HEK293T (cell line): ENCODE measurements at regions not wholly inside any gene's neighbourhood (a gene's known extent, or its start where the extent isn't known, plus 50 kb on each side); places are given as distances from the start of the nearest gene placed in this dataset.

Source experiments
- ARNT ChIP-seq: fragments of 450-650 bp; IDR thresholded peaks from 2 replicates; pipeline ENCODE4 v1.6.1; 2017; ENCODE audit warnings: mild to moderate bottlenecking
- BHLHE40 ChIP-seq: fragments of 450-650 bp; IDR thresholded peaks from 2 replicates; pipeline ENCODE4 v1.6.1; 2016; ENCODE audit warnings: mild to moderate bottlenecking, moderate library complexity, borderline replicate concordance
- CTBP1 ChIP-seq: fragments of 450-650 bp; IDR thresholded peaks from 2 replicates; pipeline ENCODE4 v1.6.1; 2016; ENCODE audit warnings: borderline replicate concordance
- FOXA1 ChIP-seq: fragments of 450-650 bp; IDR thresholded peaks from 2 replicates; pipeline ENCODE4 v1.6.1; 2016; ENCODE audit warnings: mild to moderate bottlenecking
- L3MBTL2 ChIP-seq: fragments of 450-650 bp; conservative IDR thresholded peaks from 2 replicates; pipeline ENCODE4 v1.6.1; 2016; ENCODE audit warnings: mild to moderate bottlenecking

DNA sequence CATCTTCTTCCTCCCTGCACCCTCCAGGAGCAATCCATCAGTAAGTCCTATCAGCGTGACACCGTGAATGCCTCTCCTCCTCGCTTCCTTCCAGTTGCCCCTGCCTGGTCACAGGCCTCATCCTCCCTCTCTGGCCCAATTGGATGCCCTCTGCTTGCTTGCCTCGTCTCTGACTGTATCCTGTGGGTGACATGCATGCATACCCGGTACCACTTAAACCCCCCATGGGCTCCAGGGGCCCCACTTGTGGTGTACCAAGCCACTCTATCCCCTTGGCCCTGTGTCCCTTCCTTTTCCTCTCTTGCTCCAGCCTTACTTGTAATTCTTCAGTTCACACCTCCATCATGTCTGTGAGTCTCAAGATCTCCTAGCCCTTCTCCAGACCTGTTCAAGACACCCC is 106.0 kb upstream of the RTL1 start:
- TF ChIP-seq ARNT, result no peak
- TF ChIP-seq BHLHE40, result no peak
- TF ChIP-seq FOXA1, result no peak
- no peak for TF ChIP-seq CTBP1
- no peak for TF ChIP-seq L3MBTL2
